ENCODE measurements at regions not wholly inside any gene's neighbourhood (a gene's known extent, or its start where the extent isn't known, plus 50 kb on each side); places are given as distances from the start of the nearest gene placed in this dataset.
"Not testable (repeated sequence)": the region's sequence is repeated elsewhere in the genome, so short reads cannot be mapped to it uniquely, and the experiment has no call there.

DNA sequence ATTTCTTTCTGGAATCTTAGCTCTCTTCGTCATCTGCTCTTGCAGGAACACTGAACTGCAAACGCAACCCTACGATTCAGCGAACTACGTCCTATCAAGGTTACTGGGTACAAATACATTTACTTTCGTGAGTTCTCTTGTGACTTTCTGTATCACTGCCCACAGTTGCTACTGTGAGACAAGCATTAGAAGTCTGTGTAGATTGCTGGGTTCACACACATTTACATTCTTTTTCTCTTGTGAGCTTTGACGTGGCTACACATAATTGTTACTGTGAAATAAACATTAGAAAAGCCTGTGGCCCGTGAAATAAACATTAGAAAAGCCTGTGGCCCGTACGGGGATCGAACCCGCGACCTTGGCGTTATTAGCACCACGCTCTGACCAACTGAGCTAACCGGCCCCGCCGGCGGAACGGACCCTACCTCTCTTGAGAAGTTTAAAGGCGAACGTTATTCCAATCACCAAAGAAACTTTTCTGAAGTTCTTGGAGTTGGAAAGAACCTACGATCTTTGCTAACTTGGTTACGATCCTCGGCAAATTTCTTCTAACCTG lies 61.2 kb upstream of the ZNF322 start:
- not testable (repeated sequence) for H3K27ac ChIP-seq

DNA sequence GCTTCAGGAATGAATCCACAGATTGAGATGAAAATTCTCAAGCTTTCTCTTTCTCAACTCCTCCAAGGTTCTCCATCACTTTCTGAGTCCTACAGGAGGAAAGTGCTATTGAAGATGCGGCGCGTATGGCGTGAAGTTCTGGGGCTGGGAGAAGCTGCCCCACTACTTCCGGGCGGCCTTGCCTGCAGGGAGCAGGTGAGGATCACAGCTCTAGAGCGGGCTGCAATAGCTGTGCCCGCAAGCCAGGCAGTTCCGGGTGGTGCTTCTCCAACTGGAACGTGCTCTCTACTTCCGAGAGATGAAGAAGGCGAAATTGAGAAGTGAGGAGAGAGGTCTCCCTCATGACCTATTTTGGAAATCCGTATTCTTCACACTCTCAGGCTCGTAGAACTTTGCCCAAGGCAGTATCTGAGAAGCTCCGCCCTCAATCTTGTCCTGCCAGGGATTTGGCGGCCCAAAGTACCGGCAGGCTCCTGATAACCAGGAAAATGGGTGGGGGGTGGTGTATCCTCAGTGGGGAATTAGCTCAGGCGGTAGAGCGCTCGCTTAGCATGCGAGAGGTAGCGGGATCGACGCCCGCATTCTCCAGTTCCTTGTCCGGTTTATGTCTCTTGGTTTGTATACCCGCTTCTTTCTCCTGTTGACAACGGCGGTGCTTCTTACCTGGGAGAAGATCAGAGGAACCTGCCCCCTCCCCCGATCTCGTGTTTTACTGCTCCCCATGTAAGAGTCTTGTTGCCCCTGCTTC lies 70.6 kb upstream of the ZNF322 start:
- not testable (repeated sequence) for H3K27ac ChIP-seq

DNA sequence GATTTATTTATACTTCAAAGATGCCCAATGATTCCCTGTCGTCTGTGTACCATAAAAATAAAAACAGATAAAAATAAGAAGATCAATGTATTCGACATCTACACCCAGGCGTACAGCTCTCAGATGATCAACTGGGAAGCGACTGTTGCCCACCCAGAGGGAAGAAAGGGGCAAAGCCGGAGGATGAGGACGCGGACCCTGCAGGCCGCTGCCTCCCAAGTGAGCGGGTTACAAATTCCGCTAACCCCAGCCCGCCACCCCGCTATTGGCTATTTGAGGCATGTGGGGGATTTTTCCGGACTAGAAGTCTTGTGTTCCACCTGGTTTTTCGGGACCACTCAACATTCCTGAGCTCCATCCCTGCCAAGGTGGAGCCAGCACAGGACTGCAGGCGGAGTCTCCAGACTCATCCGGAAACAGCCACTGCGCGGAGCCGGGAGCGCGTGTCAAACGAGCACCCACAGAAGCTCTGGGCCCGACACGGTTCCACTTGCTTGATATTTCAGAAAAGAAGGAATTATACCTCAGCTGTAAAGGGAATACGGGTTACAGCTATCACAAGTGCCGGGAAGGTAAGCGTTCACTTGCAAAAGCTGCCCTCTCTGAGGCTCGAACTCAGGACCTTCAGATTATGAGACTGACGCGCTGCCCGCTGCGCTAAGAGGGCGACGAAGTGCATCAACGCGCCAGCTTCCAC lies 75.4 kb upstream of the ZNF322 start:
- not testable (repeated sequence) for H3K27ac ChIP-seq

GRCh38 chr6:26739811-26740210 lies 80.3 kb upstream of the ZNF322 start:
- no peak overlapping the region for H3K27ac ChIP-seq
- no peak for TF ChIP-seq ZFX (IDR thresholded peaks at IDR 0.05)
- TF ChIP-seq, protein P1, sequence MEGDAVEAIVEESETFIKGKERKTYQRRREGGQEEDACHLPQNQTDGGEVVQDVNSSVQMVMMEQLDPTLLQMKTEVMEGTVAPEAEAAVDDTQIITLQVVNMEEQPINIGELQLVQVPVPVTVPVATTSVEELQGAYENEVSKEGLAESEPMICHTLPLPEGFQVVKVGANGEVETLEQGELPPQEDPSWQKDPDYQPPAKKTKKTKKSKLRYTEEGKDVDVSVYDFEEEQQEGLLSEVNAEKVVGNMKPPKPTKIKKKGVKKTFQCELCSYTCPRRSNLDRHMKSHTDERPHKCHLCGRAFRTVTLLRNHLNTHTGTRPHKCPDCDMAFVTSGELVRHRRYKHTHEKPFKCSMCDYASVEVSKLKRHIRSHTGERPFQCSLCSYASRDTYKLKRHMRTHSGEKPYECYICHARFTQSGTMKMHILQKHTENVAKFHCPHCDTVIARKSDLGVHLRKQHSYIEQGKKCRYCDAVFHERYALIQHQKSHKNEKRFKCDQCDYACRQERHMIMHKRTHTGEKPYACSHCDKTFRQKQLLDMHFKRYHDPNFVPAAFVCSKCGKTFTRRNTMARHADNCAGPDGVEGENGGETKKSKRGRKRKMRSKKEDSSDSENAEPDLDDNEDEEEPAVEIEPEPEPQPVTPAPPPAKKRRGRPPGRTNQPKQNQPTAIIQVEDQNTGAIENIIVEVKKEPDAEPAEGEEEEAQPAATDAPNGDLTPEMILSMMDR (conservative IDR thresholded peaks at IDR 0.05), result no peak

GRCh38 chr6:26743157-26743821 lies 83.7 kb upstream of the ZNF322 start:
- TF ChIP-seq ZFX (IDR thresholded peaks at IDR 0.05), result no peak
- TF ChIP-seq, protein P1 (conservative IDR thresholded peaks at IDR 0.05), result no peak
- no peak overlapping the region for H3K27ac ChIP-seq

GRCh38 chr6:26743941-26744699 lies 84.6 kb upstream of the ZNF322 start:
- no peak overlapping the region for H3K27ac ChIP-seq
- TF ChIP-seq ZFX (IDR thresholded peaks at IDR 0.05), result no peak
- TF ChIP-seq, protein P1 (conservative IDR thresholded peaks at IDR 0.05), result no peak

DNA sequence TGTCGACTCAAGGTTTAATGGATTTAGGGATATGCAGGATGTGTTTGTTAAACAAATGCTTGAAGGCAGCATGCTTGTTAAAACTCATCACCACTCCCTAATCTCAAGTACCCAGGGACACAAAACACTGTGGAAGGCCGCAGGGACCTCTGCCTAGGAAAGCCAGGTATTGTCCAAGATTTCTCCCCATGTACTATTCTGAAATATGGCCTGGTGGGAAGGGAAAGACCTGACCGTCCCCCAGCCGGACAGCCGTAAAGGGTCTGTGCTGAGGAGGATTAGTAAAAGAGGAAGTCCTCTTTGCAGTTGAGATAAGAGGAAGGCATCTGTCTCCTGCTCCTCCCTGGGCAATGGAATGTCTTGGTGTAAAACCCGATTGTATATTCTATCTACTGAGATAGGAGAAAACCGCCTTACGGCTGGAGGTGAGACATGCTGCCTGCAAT lies 85.3 kb upstream of the ZNF322 start:
- H3K27ac ChIP-seq, result not testable (repeated sequence)

- H3K27ac ChIP-seq, result not testable (repeated sequence)
Observed at GRCh38 chr6:26745964-26746363, 86.4 kb upstream of the ZNF322 start.

DNA sequence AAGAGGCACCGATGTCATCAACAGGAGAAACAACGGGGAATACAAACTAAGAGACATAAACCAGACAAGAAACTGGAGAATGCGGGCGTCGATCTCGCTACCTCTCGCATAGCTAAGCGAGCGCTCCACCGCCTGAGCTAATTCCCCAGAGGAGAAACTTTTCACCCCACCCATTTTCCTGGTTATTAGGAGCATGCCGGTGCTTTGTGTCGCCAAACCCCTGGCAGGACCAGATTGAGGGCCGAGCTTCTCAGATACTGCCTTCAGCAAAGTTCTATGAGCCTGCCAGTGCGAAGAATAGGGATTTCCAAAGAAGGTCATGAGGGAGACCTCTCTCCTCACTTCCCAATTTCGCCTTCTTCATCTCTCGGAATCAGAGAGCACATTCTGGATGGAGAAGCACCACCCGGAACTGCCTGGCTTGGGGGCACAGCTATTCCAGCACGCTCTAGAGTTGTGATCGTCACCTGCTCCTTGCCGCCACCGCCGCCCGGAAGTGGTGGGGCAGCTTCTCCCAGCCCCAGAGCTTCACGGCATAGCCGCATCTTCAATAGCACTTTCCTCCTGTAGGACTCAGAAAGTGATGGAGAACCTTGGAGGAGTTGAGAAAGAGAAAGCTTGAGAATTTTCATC lies 89.7 kb upstream of the ZNF322 start:
- H3K27ac ChIP-seq, result not testable (repeated sequence)

DNA sequence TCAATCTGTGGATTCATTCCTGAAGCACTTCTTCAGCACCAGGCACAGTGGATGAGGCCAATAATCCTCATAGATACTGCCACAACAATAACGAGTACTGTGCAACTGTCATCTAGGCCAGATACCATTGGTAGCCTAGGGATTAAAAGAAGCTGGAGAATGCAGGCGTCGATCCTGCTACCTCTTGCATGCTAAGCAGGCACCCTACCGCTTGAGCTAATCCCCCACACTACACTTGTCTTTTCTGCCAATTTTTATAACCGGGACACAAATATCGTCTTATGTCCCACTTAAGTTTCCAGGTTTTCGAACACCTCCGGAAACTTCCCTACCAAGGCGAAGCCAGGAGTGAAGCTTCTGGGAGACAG lies 90.2 kb upstream of the ZNF322 start:
- not testable (repeated sequence) for H3K27ac ChIP-seq

Data from C4-2B (cell line).